SJCRH30 (cell line): ENCODE measurements at regions not wholly inside any gene's neighbourhood (a gene's known extent, or its start where the extent isn't known, plus 50 kb on each side); places are given as distances from the start of the nearest gene placed in this dataset.
"Not testable (repeated sequence)": the region's sequence is repeated elsewhere in the genome, so short reads cannot be mapped to it uniquely, and the experiment has no call there.

Experiments
- DNase-seq, 2 experiments: peaks; one replicate each; pipeline ENCODE4 v3.0.0-alpha.2; 2015 to 2020
- H3K27ac ChIP-seq: fragments of 250-450 bp; sonication (Bioruptor Pico); 2 replicates; pipeline ENCODE4 v1.5.1; 2020; ENCODE audit warnings: mild to moderate bottlenecking, moderate library complexity
- H3K27me3 ChIP-seq: fragments of 250-450 bp; sonication (Bioruptor Pico); 2 replicates; pipeline ENCODE4 v1.5.1; 2020; ENCODE audit warnings: mild to moderate bottlenecking, moderate library complexity
- H3K36me3 ChIP-seq: fragments of 250-450 bp; sonication (Bioruptor Pico); 2 replicates; pipeline ENCODE4 v1.5.1; 2020; ENCODE audit warnings: mild to moderate bottlenecking, moderate library complexity
- H3K4me1 ChIP-seq: fragments of 250-450 bp; sonication (Bioruptor Pico); 2 replicates; pipeline ENCODE4 v1.5.1; 2020; ENCODE audit warnings: mild to moderate bottlenecking, moderate library complexity
- H3K4me3 ChIP-seq: fragments of 250-450 bp; sonication (Bioruptor Pico); 2 replicates; pipeline ENCODE4 v1.5.1; 2020; ENCODE audit warnings: mild to moderate bottlenecking, moderate library complexity
- H3K9me3 ChIP-seq: fragments of 250-450 bp; sonication (Bioruptor Pico); replicated peaks from 2 replicates; pipeline ENCODE4 v1.5.1; 2020; ENCODE audit warnings: mild to moderate bottlenecking, moderate library complexity

- no peak overlapping the region for H3K27ac ChIP-seq
- no peak overlapping the region for H3K4me3 ChIP-seq
- no peaks in the 10 kb centered on the region for H3K36me3 ChIP-seq
- H3K4me1 ChIP-seq, result 0 out of 2 replicates have a peak, but pooled peaks cover 4% of the 10 kb centered on the region
- peak; percentile 11 to 39 for DNase-seq
- no peaks in the 10 kb centered on the region for H3K27me3 ChIP-seq
- H3K9me3 ChIP-seq, result no peaks in the 10 kb centered on the region
These were observed 397.2 kb downstream of the TMEM182 start for GRCh38 chr2:103159018-103159417.

- no peak overlapping the region for H3K27ac ChIP-seq
- H3K36me3 ChIP-seq, result no peaks in the 10 kb centered on the region
- 0 out of 2 replicates have a peak, but pooled peaks cover 4% of the 10 kb centered on the region for H3K4me1 ChIP-seq
- H3K27me3 ChIP-seq, result no peaks in the 10 kb centered on the region
- DNase-seq, result peak; percentile 42 to 81
- no peak overlapping the region for H3K4me3 ChIP-seq
- H3K9me3 ChIP-seq, result no peaks in the 10 kb centered on the region
These were observed 399.8 kb downstream of the TMEM182 start for GRCh38 chr2:103161456-103162289.

- no peak for DNase-seq
- H3K4me1 ChIP-seq, result 0 out of 2 replicates have a peak, but pooled peaks cover 4% of the 10 kb centered on the region
- H3K4me3 ChIP-seq, result no peak overlapping the region
- no peaks in the 10 kb centered on the region for H3K36me3 ChIP-seq
- no peak overlapping the region for H3K27ac ChIP-seq
- H3K9me3 ChIP-seq, result no peaks in the 10 kb centered on the region
- H3K27me3 ChIP-seq, result no peaks in the 10 kb centered on the region
These were observed 402.9 kb downstream of the TMEM182 start for GRCh38 chr2:103164748-103165147.

GRCh38 chr2:103165836-103166235, 404.0 kb downstream of the TMEM182 start:
- Histone ChIP-seq H3K4me1 (0 out of 2 replicates have a peak, but pooled peaks cover 4% of the 10 kb centered on the region), H3K36me3 (no peaks in the 10 kb centered on the region), H3K9me3 (no peaks in the 10 kb centered on the region), H3K27me3 (no peaks in the 10 kb centered on the region), H3K4me3 (no peak overlapping the region), H3K27ac (no peak overlapping the region)
- DNase-seq, result no peak

- Histone ChIP-seq H3K27me3 (no peaks in the 10 kb centered on the region), H3K4me3 (no peak overlapping the region), H3K27ac (no peak overlapping the region), H3K36me3 (no peaks in the 10 kb centered on the region), H3K9me3 (no peaks in the 10 kb centered on the region), H3K4me1 (0 out of 2 replicates have a peak, but pooled peaks cover 2% of the 10 kb centered on the region)
- no peak for DNase-seq
These were observed 404.9 kb downstream of the TMEM182 start for GRCh38 chr2:103166456-103167324.

- Histone ChIP-seq H3K27me3 (no peaks in the 10 kb centered on the region), H3K36me3 (no peaks in the 10 kb centered on the region), H3K4me1 (no peaks in the 10 kb centered on the region), H3K27ac (no peak overlapping the region), H3K4me3 (no peak overlapping the region), H3K9me3 (no peaks in the 10 kb centered on the region)
- DNase-seq, result no peak
These were observed 405.8 kb downstream of the TMEM182 start for GRCh38 chr2:103167599-103167998.

- Histone ChIP-seq H3K4me1 (no peaks in the 10 kb centered on the region), H3K9me3 (no peaks in the 10 kb centered on the region), H3K27me3 (no peaks in the 10 kb centered on the region), H3K27ac (no peak overlapping the region), H3K36me3 (no peaks in the 10 kb centered on the region), H3K4me3 (no peak overlapping the region)
- no peak for DNase-seq
These were observed 408.0 kb downstream of the TMEM182 start for GRCh38 chr2:103169861-103170260.

GRCh38 chr2:103172821-103173220, 411.0 kb downstream of the TMEM182 start:
- Histone ChIP-seq H3K9me3 (no peaks in the 10 kb centered on the region), H3K4me1 (no peaks in the 10 kb centered on the region), H3K36me3 (no peaks in the 10 kb centered on the region), H3K27ac (no peak overlapping the region), H3K27me3 (no peaks in the 10 kb centered on the region), H3K4me3 (no peak overlapping the region)
- no peak for DNase-seq

GRCh38 chr2:103174711-103175110, 412.9 kb downstream of the TMEM182 start:
- no peak for DNase-seq
- Histone ChIP-seq H3K27me3 (no peaks in the 10 kb centered on the region), H3K4me3 (no peak overlapping the region), H3K4me1 (no peaks in the 10 kb centered on the region), H3K27ac (no peak overlapping the region), H3K9me3 (no peaks in the 10 kb centered on the region), H3K36me3 (no peaks in the 10 kb centered on the region)

- DNase-seq, result no peak
- H3K4me3 ChIP-seq, result no peak overlapping the region
- H3K27me3 ChIP-seq, result no peaks in the 10 kb centered on the region
- H3K4me1 ChIP-seq, result no peaks in the 10 kb centered on the region
- H3K9me3 ChIP-seq, result no peaks in the 10 kb centered on the region
- no peaks in the 10 kb centered on the region for H3K36me3 ChIP-seq
- H3K27ac ChIP-seq, result no peak overlapping the region
These were observed 414.6 kb downstream of the TMEM182 start for GRCh38 chr2:103176294-103176915.

- no peaks in the 10 kb centered on the region for H3K27me3 ChIP-seq
- H3K27ac ChIP-seq, result no peak overlapping the region
- H3K4me1 ChIP-seq, result no peaks in the 10 kb centered on the region
- H3K36me3 ChIP-seq, result no peaks in the 10 kb centered on the region
- no peaks in the 10 kb centered on the region for H3K9me3 ChIP-seq
- H3K4me3 ChIP-seq, result no peak overlapping the region
- no peak for DNase-seq
These were observed 418.0 kb downstream of the TMEM182 start for GRCh38 chr2:103179798-103180197.

- H3K27me3 ChIP-seq, result no peaks in the 10 kb centered on the region
- DNase-seq, result no peak
- no peak overlapping the region for H3K4me3 ChIP-seq
- H3K27ac ChIP-seq, result no peak overlapping the region
- H3K4me1 ChIP-seq, result no peaks in the 10 kb centered on the region
- H3K9me3 ChIP-seq, result no peaks in the 10 kb centered on the region
- no peaks in the 10 kb centered on the region for H3K36me3 ChIP-seq
These were observed 421.2 kb downstream of the TMEM182 start for GRCh38 chr2:103183061-103183460.

GRCh38 chr2:103196802-103197201, 435.0 kb downstream of the TMEM182 start:
- DNase-seq, result no peak
- Histone ChIP-seq H3K27me3 (no peaks in the 10 kb centered on the region), H3K27ac (no peak overlapping the region), H3K9me3 (no peaks in the 10 kb centered on the region), H3K4me3 (no peak overlapping the region), H3K4me1 (no peaks in the 10 kb centered on the region), H3K36me3 (no peaks in the 10 kb centered on the region)

- H3K9me3 ChIP-seq, H3K27ac ChIP-seq, H3K27me3 ChIP-seq, H3K36me3 ChIP-seq, H3K4me1 ChIP-seq, DNase-seq, H3K4me3 ChIP-seq: not testable (repeated sequence)
These were observed 438.9 kb downstream of the TMEM182 start for GRCh38 chr2:103200774-103201173.

GRCh38 chr2:103208916-103209315, 447.1 kb downstream of the TMEM182 start:
- no peaks in the 10 kb centered on the region for H3K9me3 ChIP-seq
- H3K4me1 ChIP-seq, result no peaks in the 10 kb centered on the region
- no peak overlapping the region for H3K4me3 ChIP-seq
- H3K27ac ChIP-seq, result no peak overlapping the region
- DNase-seq, result peak in 1 of 2 experiments; percentile 23
- no peaks in the 10 kb centered on the region for H3K27me3 ChIP-seq
- H3K36me3 ChIP-seq, result no peaks in the 10 kb centered on the region
